ENCODE measurements at regions not wholly inside any gene's neighbourhood (a gene's known extent, or its start where the extent isn't known, plus 50 kb on each side); places are given as distances from the start of the nearest gene placed in this dataset.

DNA sequence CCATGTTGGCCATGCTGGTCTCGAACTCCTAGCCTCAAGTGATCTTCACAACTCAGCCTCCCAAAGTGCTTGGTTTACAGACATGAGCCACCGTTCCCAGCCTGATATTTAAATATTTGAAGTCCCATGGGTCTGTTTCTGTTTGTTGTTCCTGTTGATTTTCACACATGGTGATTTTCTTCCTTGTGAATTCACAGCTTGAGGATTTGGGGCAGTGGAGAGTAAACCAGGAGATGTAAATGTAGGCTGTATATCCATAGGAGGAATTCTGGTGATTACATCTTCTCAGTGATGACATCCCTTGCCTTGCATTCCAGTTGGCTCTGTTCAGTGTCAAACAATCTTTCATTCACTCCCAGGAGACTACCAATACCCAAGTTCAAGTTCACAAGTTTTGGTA is 471.9 kb downstream of the KCTD12 start:
- Histone ChIP-seq H3K36me3 (replicated peaks; ENCODE audit: low read depth, low read length) (no peaks in the 10 kb centered on the region), H3K27me3 (ENCODE audit: low read depth, low read length) (no peaks in the 10 kb centered on the region), H2AFZ (ENCODE audit: low read depth, low read length) (no peak overlapping the region), H3K4me1 (ENCODE audit: low read length) (peaks cover 13% of the 10 kb centered on the region), H3K27ac (ENCODE audit: low read length) (no peak overlapping the region), H3K9me3 (ENCODE audit: insufficient read depth, low read length) (no peaks in the 10 kb centered on the region), H3K4me2 (ENCODE audit: low read length) (no peak overlapping the region), H3K4me3 (ENCODE audit: low read length) (no peak overlapping the region), H3K79me2 (ENCODE audit: low read length) (no peaks in the 10 kb centered on the region), H4K20me1 (ENCODE audit: insufficient read depth, low read length) (no peaks in the 10 kb centered on the region), H3K9ac (ENCODE audit: low read length) (no peak overlapping the region)
- no peak for TF ChIP-seq EZH2phosphoT487 (IDR thresholded peaks at IDR 0.05; ENCODE audit: low read depth)
- TF ChIP-seq, protein P1, sequence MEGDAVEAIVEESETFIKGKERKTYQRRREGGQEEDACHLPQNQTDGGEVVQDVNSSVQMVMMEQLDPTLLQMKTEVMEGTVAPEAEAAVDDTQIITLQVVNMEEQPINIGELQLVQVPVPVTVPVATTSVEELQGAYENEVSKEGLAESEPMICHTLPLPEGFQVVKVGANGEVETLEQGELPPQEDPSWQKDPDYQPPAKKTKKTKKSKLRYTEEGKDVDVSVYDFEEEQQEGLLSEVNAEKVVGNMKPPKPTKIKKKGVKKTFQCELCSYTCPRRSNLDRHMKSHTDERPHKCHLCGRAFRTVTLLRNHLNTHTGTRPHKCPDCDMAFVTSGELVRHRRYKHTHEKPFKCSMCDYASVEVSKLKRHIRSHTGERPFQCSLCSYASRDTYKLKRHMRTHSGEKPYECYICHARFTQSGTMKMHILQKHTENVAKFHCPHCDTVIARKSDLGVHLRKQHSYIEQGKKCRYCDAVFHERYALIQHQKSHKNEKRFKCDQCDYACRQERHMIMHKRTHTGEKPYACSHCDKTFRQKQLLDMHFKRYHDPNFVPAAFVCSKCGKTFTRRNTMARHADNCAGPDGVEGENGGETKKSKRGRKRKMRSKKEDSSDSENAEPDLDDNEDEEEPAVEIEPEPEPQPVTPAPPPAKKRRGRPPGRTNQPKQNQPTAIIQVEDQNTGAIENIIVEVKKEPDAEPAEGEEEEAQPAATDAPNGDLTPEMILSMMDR (IDR thresholded peaks at IDR 0.05; ENCODE audit: low read depth, low read length), result no peak

DNA sequence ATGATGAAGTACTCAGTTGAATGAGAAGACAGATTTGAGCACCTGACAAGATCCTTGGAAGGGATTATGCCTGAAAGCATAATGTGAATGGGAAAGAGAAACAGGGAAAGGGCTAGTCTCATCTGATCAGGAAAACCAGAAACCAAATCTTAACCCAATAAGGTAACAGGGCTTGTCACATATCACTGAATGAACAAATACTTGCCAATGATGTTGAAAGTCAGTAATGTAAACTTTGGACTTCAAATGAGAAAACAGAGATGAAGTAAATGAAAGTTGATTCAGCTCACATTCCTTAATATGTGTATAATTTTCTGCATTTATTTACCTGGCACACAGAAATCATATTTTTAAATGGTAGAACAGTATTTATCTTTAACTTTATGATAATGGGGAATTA is 480.0 kb downstream of the KCTD12 start:
- H3K4me1 ChIP-seq (ENCODE audit: low read length), result no peaks in the 10 kb centered on the region
- no peak overlapping the region for H3K4me3 ChIP-seq (ENCODE audit: low read length)
- no peak overlapping the region for H3K9ac ChIP-seq (ENCODE audit: low read length)
- H3K27ac ChIP-seq (ENCODE audit: low read length), result no peak overlapping the region
- H3K27me3 ChIP-seq (ENCODE audit: low read depth, low read length), result no peaks in the 10 kb centered on the region
- H3K36me3 ChIP-seq (replicated peaks; ENCODE audit: low read depth, low read length), result no peaks in the 10 kb centered on the region
- no peak overlapping the region for H2AFZ ChIP-seq (ENCODE audit: low read depth, low read length)
- H4K20me1 ChIP-seq (ENCODE audit: insufficient read depth, low read length), result no peaks in the 10 kb centered on the region
- H3K9me3 ChIP-seq (ENCODE audit: insufficient read depth, low read length), result no peaks in the 10 kb centered on the region
- no peak overlapping the region for H3K4me2 ChIP-seq (ENCODE audit: low read length)
- no peak for TF ChIP-seq EZH2phosphoT487 (IDR thresholded peaks at IDR 0.05; ENCODE audit: low read depth)
- TF ChIP-seq, protein P1 (IDR thresholded peaks at IDR 0.05; ENCODE audit: low read depth, low read length), result no peak
- H3K79me2 ChIP-seq (ENCODE audit: low read length), result no peaks in the 10 kb centered on the region

DNA sequence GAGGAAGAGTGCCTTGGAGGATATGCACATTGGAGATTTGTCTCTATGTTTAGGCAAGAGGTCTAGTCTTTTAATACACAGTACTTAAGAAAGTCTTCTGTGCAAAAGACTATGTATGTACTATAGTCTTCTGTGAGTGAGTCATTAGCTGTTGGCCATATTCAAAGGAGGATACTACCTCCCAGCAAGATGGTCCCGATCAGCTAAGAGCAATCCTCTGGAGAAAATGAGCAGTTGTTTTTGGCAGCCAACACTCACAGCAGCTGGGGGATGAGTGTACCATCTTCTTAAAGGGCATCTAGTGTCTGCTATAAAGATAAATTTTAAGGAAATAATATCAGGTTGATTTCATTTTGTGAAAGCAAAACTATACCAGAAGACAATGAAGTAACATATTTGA is 487.8 kb downstream of the KCTD12 start:
- no peak overlapping the region for H2AFZ ChIP-seq (ENCODE audit: low read depth, low read length)

DNA sequence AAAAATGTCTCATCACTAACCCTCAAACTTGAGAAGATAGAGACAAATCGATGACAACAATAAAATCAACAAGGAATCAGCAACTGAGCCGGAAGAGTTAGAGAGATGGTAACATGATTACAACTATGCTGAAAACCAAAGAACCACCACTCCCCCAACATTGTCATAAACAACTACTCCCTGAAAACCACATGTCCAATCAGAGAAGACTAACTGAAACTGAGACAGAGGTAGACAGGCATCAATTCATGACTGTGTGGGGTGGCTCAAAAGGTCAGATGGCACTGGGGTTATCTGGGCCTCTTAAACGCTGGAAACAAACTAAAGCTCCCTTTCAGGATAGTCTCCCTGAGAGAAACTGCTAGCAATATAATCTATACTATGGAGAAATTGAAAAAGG is 488.8 kb downstream of the KCTD12 start:
- Histone ChIP-seq H3K79me2 (ENCODE audit: low read length) (no peaks in the 10 kb centered on the region), H3K36me3 (replicated peaks; ENCODE audit: low read depth, low read length) (no peaks in the 10 kb centered on the region), H3K27me3 (ENCODE audit: low read depth, low read length) (no peaks in the 10 kb centered on the region), H3K9ac (ENCODE audit: low read length) (no peak overlapping the region), H2AFZ (ENCODE audit: low read depth, low read length) (no peak overlapping the region), H3K9me3 (ENCODE audit: insufficient read depth, low read length) (no peaks in the 10 kb centered on the region), H3K4me3 (ENCODE audit: low read length) (no peak overlapping the region), H3K4me2 (ENCODE audit: low read length) (no peak overlapping the region), H4K20me1 (ENCODE audit: insufficient read depth, low read length) (no peaks in the 10 kb centered on the region), H3K4me1 (ENCODE audit: low read length) (no peaks in the 10 kb centered on the region), H3K27ac (ENCODE audit: low read length) (no peak overlapping the region)
- TF ChIP-seq, protein P1 (IDR thresholded peaks at IDR 0.05; ENCODE audit: low read depth, low read length), result no peak
- no peak for TF ChIP-seq EZH2phosphoT487 (IDR thresholded peaks at IDR 0.05; ENCODE audit: low read depth)

More for the DNA sequence above, 487.8 kb downstream of the KCTD12 start:
- H3K9ac ChIP-seq (ENCODE audit: low read length), result no peak overlapping the region
- H3K4me2 ChIP-seq (ENCODE audit: low read length), result no peak overlapping the region
- no peaks in the 10 kb centered on the region for H3K79me2 ChIP-seq (ENCODE audit: low read length)
- H3K36me3 ChIP-seq (replicated peaks; ENCODE audit: low read depth, low read length), result no peaks in the 10 kb centered on the region
- no peak overlapping the region for H3K4me3 ChIP-seq (ENCODE audit: low read length)
- H3K9me3 ChIP-seq (ENCODE audit: insufficient read depth, low read length), result no peaks in the 10 kb centered on the region
- no peaks in the 10 kb centered on the region for H4K20me1 ChIP-seq (ENCODE audit: insufficient read depth, low read length)
- TF ChIP-seq, protein P1 (IDR thresholded peaks at IDR 0.05; ENCODE audit: low read depth, low read length), result no peak
- TF ChIP-seq EZH2phosphoT487 (IDR thresholded peaks at IDR 0.05; ENCODE audit: low read depth), result no peak
- H3K4me1 ChIP-seq (ENCODE audit: low read length), result no peaks in the 10 kb centered on the region
- no peak overlapping the region for H3K27ac ChIP-seq (ENCODE audit: low read length)
- H3K27me3 ChIP-seq (ENCODE audit: low read depth, low read length), result no peaks in the 10 kb centered on the region
